ENCODE measurements at regions not wholly inside any gene's neighbourhood (a gene's known extent, or its start where the extent isn't known, plus 50 kb on each side); places are given as distances from the start of the nearest gene placed in this dataset.

DNA sequence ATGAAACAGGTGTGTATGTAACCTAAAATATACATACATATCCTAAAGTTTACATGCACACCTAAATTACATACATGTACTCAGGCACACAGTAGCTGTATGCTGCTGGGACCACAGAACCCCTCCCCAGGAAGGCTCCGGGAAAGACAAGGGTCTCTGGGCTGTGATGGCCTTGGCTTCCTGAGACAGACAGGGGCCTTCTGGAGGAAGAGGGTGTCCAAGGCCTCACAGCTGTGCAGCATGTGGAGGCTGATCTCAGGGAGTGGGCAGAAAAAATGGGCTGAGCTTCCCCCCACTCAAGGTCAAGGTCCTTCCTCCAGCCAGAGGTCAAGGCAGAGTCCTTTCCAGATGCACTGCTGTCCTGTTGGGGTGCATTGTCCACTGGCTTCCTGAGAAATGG lies 129.1 kb upstream of the THBS2 start:
- DNase-seq, result no peak
- TF ChIP-seq CTCF (IDR thresholded peaks at IDR 0.05; ENCODE audit: low read depth, low read length), result no peak
- no peaks in the 10 kb centered on the region for H3K36me3 ChIP-seq
- H3K9me3 ChIP-seq (ENCODE audit: severe bottlenecking), result no peaks in the 10 kb centered on the region
- H3K27me3 ChIP-seq (ENCODE audit: insufficient read depth, low read depth, severe bottlenecking), result no peaks in the 10 kb centered on the region
- H3K4me3 ChIP-seq (ENCODE audit: low read depth, low read length), result no peak overlapping the region
- H3K27ac ChIP-seq, result no peak overlapping the region

DNA sequence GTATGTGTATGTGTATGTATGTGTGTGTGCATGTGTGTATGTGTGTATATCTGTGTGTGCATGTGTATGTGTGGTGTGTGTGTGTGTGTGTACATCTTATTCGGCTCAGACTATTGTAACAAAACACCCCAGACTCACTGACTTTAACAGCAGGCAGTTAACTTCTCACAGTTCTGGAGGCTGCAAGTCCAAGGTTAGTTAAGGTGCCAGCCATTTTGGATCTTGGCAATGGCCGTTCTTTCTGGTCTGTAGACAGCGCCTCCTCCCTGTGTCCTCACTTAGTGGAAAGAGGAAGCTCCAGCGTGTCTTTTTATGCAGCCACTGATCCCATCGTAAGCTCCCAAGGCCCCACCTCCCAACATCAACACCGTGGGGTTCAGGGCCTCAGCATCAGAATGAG lies 128.3 kb upstream of the THBS2 start:
- DNase-seq, result no peak
- Histone ChIP-seq H3K4me3 (ENCODE audit: low read depth, low read length) (no peak overlapping the region), H3K36me3 (no peaks in the 10 kb centered on the region), H3K9me3 (ENCODE audit: severe bottlenecking) (no peaks in the 10 kb centered on the region), H3K27ac (no peak overlapping the region), H3K27me3 (ENCODE audit: insufficient read depth, low read depth, severe bottlenecking) (no peaks in the 10 kb centered on the region)
- no peak for TF ChIP-seq CTCF (IDR thresholded peaks at IDR 0.05; ENCODE audit: low read depth, low read length)

- no peak overlapping the region for H3K27ac ChIP-seq
- no peaks in the 10 kb centered on the region for H3K27me3 ChIP-seq (ENCODE audit: insufficient read depth, low read depth, severe bottlenecking)
- no peak overlapping the region for H3K4me3 ChIP-seq (ENCODE audit: low read depth, low read length)
- no peak for TF ChIP-seq CTCF (IDR thresholded peaks at IDR 0.05; ENCODE audit: low read depth, low read length)
- H3K9me3 ChIP-seq (ENCODE audit: severe bottlenecking), result peaks cover 5% of the 10 kb centered on the region
- H3K36me3 ChIP-seq, result no peaks in the 10 kb centered on the region
- DNase-seq, result no peak
Measured at GRCh38 chr6:169380493-169380892, 126.8 kb upstream of the THBS2 start.

DNA sequence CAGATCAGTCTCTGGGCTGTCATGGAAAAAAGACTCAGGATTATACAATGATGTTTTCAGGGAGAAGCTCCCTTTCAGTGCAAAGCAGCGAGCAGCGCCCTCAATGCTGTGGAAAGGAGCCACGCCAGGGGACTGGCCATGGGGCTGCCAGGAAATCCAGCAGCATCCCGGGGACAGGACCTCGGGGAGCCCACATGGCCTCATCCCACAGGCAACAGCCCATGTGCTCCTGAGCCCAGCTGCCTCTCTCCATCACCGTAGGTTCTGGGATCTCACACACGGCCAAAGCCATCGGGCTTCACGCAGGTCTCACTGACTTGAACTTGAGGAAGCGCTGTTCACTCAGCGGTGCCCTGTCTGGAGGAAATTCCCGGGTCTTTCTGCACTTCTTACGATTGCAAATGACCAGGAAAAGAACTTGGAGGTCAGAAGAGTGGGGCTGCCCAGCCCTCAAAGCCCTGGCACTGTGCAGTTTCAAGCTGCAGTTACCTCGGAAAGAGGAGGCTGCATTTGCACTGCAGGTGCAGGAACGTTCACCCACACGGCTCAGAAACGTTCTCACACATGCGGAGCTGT lies 125.9 kb upstream of the THBS2 start:
- no peak for DNase-seq
- TF ChIP-seq CTCF (IDR thresholded peaks at IDR 0.05; ENCODE audit: low read depth, low read length), result no peak

DNA sequence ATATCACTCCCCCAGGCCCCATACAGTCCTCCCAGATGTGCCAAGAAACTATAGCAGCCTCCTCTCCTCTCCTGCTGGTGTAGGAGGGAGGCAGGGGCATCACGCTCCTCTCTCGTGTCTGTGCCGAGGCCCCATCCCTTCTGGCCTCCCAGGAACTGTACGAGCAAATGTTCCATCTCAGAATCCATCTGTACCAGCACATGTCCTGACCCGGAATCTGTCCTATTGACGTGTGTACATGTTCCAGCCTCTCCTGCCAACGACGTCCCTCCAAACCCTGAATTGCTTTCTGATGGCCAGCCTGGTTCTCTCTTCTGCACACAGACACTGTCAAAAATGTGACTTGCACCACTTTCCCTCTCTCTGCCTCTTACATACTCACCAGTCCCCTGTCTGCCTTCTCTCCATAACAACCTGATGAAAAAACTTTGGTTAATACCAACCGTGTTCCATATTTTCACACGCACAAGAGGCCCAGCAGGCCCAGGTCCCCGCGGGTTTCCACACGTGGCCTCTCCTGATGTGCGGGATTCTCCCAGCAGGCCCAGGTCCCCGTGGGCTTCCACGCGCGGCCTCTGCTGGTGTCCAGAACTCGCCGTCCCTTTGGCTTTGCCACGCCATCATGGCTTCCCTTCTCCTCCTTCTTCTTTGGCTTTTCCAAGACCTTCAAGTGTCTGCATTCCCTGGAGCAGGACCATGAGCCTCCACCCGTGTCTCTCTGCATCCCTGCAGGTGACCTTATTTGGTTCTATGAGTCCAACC lies 125.2 kb upstream of the THBS2 start:
- H3K36me3 ChIP-seq, result no peaks in the 10 kb centered on the region
- no peak for TF ChIP-seq CTCF (IDR thresholded peaks at IDR 0.05; ENCODE audit: low read depth, low read length)
- H3K4me3 ChIP-seq (ENCODE audit: low read depth, low read length), result no peak overlapping the region
- no peak overlapping the region for H3K27ac ChIP-seq
- no peak for DNase-seq
- H3K27me3 ChIP-seq (ENCODE audit: insufficient read depth, low read depth, severe bottlenecking), result no peaks in the 10 kb centered on the region
- H3K9me3 ChIP-seq (ENCODE audit: severe bottlenecking), result peaks cover 6% of the 10 kb centered on the region

More for the DNA sequence above, 125.9 kb upstream of the THBS2 start:
- H3K27me3 ChIP-seq (ENCODE audit: insufficient read depth, low read depth, severe bottlenecking), result no peaks in the 10 kb centered on the region
- H3K9me3 ChIP-seq (ENCODE audit: severe bottlenecking), result peaks cover 6% of the 10 kb centered on the region
- H3K27ac ChIP-seq, result no peak overlapping the region
- H3K4me3 ChIP-seq (ENCODE audit: low read depth, low read length), result no peak overlapping the region
- no peaks in the 10 kb centered on the region for H3K36me3 ChIP-seq
